Activated CD4-positive, alpha-beta T cell treated with anti-CD3 and anti-CD28 coated beads for 36 hours (primary cell): ENCODE measurements at regions not wholly inside any gene's neighbourhood (a gene's known extent, or its start where the extent isn't known, plus 50 kb on each side); places are given as distances from the start of the nearest gene placed in this dataset.

Experiments
- ATAC-seq: fragments of 200-7000 bp; cut with Tn5 transposase; one replicate; pipeline ENCODE4 v1.10.0; 2021; ENCODE audit warnings: mild to moderate bottlenecking, moderate library complexity
- CTCF ChIA-PET: fragments of 350-600 bp; sonication (Branson Sonifier 250); formaldehyde crosslinking; loops from one replicate; lab custom pipeline; 2021; ENCODE audit warnings: antibody characterized with exemption; lab: Charles Lee
- POLR2A ChIA-PET: fragments of 350-600 bp; sonication (Branson Sonifier 250); formaldehyde crosslinking; loops from one replicate; lab custom pipeline; 2021; ENCODE audit warnings: antibody characterized with exemption, inconsistent platforms; lab: Charles Lee
- DNase-seq: peaks from one replicate; pipeline ENCODE4 v3.0.0-alpha.2; 2020
- H3K27ac Mint-ChIP-seq: one replicate; pipeline ENCODE4 v1.8.0; 2021; ENCODE audit warnings: mixed read lengths
- H3K27me3 Mint-ChIP-seq: one replicate; pipeline ENCODE4 v1.8.0; 2021; ENCODE audit warnings: mixed read lengths
- H3K36me3 Mint-ChIP-seq: one replicate; pipeline ENCODE4 v1.8.0; 2021; ENCODE audit warnings: low read depth, mixed read lengths
- H3K4me1 Mint-ChIP-seq: one replicate; pipeline ENCODE4 v1.8.0; 2021; ENCODE audit warnings: mixed read lengths
- H3K4me3 Mint-ChIP-seq: one replicate; pipeline ENCODE4 v1.8.0; 2021; ENCODE audit warnings: mild to moderate bottlenecking, moderate library complexity, mixed read lengths
- H3K9me3 Mint-ChIP-seq: one replicate; pipeline ENCODE4 v1.8.0; 2021; ENCODE audit warnings: low read depth, mixed read lengths
- intact Hi-C, 2 experiments: fragments of 100-400 bp; cut with DNase I in 1 of 2; cut with micrococcal nuclease in 1 of 2; formaldehyde crosslinking; loops; one replicate each; pipeline versions ENCODE4 v1.14.2 to v1.15.1; 2022 to 2024; cut with DNase I, micrococcal nuclease

GRCh38 chr1:170388489-170388888 lies 143.5 kb upstream of the GORAB start:
- no peak for ATAC-seq
- Mint-ChIP-seq H3K4me1 (no peaks in the 10 kb centered on the region), H3K36me3 (no peaks in the 10 kb centered on the region), H3K27me3 (peaks cover 2% of the 10 kb centered on the region), H3K9me3 (no peaks in the 10 kb centered on the region), H3K4me3 (no peak overlapping the region), H3K27ac (no peak overlapping the region)
- ChIA-PET POLR2A (no interaction called here), CTCF (no interaction called here)
- intact Hi-C loops: no loop called here
- no peak for DNase-seq

GRCh38 chr1:170395149-170395548 lies 136.8 kb upstream of the GORAB start:
- no peak for DNase-seq
- POLR2A ChIA-PET: no interaction called here
- Mint-ChIP-seq H3K27ac (no peak overlapping the region), H3K4me1 (no peaks in the 10 kb centered on the region), H3K4me3 (no peak overlapping the region), H3K36me3 (no peaks in the 10 kb centered on the region), H3K27me3 (peaks cover 10% of the 10 kb centered on the region), H3K9me3 (no peaks in the 10 kb centered on the region)
- CTCF ChIA-PET: no interaction called here
- no peak for ATAC-seq
- intact Hi-C loops: no loop called here

GRCh38 chr1:170397061-170397460 lies 134.9 kb upstream of the GORAB start:
- H3K36me3 Mint-ChIP-seq: no peaks in the 10 kb centered on the region
- H3K27ac Mint-ChIP-seq: no peak overlapping the region
- no peak for DNase-seq
- ATAC-seq: no peak
- ChIA-PET CTCF (no interaction called here), POLR2A (no interaction called here)
- intact Hi-C loops: no loop called here
- no peaks in the 10 kb centered on the region for H3K9me3 Mint-ChIP-seq
- H3K27me3 Mint-ChIP-seq: peaks cover 10% of the 10 kb centered on the region
- no peak overlapping the region for H3K4me3 Mint-ChIP-seq
- H3K4me1 Mint-ChIP-seq: no peaks in the 10 kb centered on the region

GRCh38 chr1:170402476-170403311 lies 129.3 kb upstream of the GORAB start:
- no peaks in the 10 kb centered on the region for H3K9me3 Mint-ChIP-seq
- ChIA-PET CTCF (no interaction called here), POLR2A (no interaction called here)
- no peaks in the 10 kb centered on the region for H3K36me3 Mint-ChIP-seq
- intact Hi-C loops: no loop called here
- peaks cover 8% of the 10 kb centered on the region for H3K27me3 Mint-ChIP-seq
- H3K4me3 Mint-ChIP-seq: no peak overlapping the region
- no peak overlapping the region for H3K27ac Mint-ChIP-seq
- DNase-seq (no peak), ATAC-seq (no peak)
- no peaks in the 10 kb centered on the region for H3K4me1 Mint-ChIP-seq

GRCh38 chr1:170407138-170407537 lies 124.8 kb upstream of the GORAB start:
- Mint-ChIP-seq H3K27me3 (peaks cover 15% of the 10 kb centered on the region), H3K36me3 (no peaks in the 10 kb centered on the region), H3K4me3 (no peak overlapping the region), H3K4me1 (no peaks in the 10 kb centered on the region), H3K9me3 (no peaks in the 10 kb centered on the region), H3K27ac (no peak overlapping the region)
- no peak for ATAC-seq
- CTCF ChIA-PET: no interaction called here
- POLR2A ChIA-PET: no interaction called here
- DNase-seq: no peak
- intact Hi-C loops: no loop called here

- no peak overlapping the region for H3K4me3 Mint-ChIP-seq
- no peaks in the 10 kb centered on the region for H3K4me1 Mint-ChIP-seq
- H3K36me3 Mint-ChIP-seq: no peaks in the 10 kb centered on the region
- no peak overlapping the region for H3K27ac Mint-ChIP-seq
- ChIA-PET CTCF (no interaction called here), POLR2A (no interaction called here)
- DNase-seq (no peak), ATAC-seq (no peak)
- no peaks in the 10 kb centered on the region for H3K9me3 Mint-ChIP-seq
- peaks cover 15% of the 10 kb centered on the region for H3K27me3 Mint-ChIP-seq
- intact Hi-C loops: no loop called here
These were observed 124.4 kb upstream of the GORAB start for GRCh38 chr1:170407581-170407980.

GRCh38 chr1:170410401-170411166 lies 121.4 kb upstream of the GORAB start:
- CTCF ChIA-PET: interaction anchor here (0.8 kb wide), 1 partner anchor 249 kb away, joined by 6 read pairs; no protein-coding TSS in a partner anchor
- peaks cover 13% of the 10 kb centered on the region for H3K27me3 Mint-ChIP-seq
- no peaks in the 10 kb centered on the region for H3K4me1 Mint-ChIP-seq
- ATAC-seq (no peak), DNase-seq (no peak)
- H3K36me3 Mint-ChIP-seq: no peaks in the 10 kb centered on the region
- POLR2A ChIA-PET: no interaction called here
- no peak overlapping the region for H3K4me3 Mint-ChIP-seq
- no peak overlapping the region for H3K27ac Mint-ChIP-seq
- intact Hi-C loops: no loop called here
- H3K9me3 Mint-ChIP-seq: no peaks in the 10 kb centered on the region

GRCh38 chr1:170414989-170415709 lies 116.8 kb upstream of the GORAB start:
- ChIA-PET POLR2A (interaction anchor here (0.6 kb wide), 1 partner anchor 1174 kb away, joined by 4 read pairs; no protein-coding TSS in a partner anchor), CTCF (interaction anchor here (1.1 kb wide), 1 partner anchor 274 kb away, joined by 4 read pairs; no protein-coding TSS in a partner anchor)
- H3K4me3 Mint-ChIP-seq: no peak overlapping the region
- H3K36me3 Mint-ChIP-seq: no peaks in the 10 kb centered on the region
- intact Hi-C loops: no loop called here
- ATAC-seq: no peak
- no peak overlapping the region for H3K27ac Mint-ChIP-seq
- no peaks in the 10 kb centered on the region for H3K9me3 Mint-ChIP-seq
- no peak for DNase-seq
- H3K4me1 Mint-ChIP-seq: no peaks in the 10 kb centered on the region
- H3K27me3 Mint-ChIP-seq: peaks cover 7% of the 10 kb centered on the region

GRCh38 chr1:170415710-170416372 lies 116.1 kb upstream of the GORAB start:
- CTCF ChIA-PET: interaction anchor here (1.1 kb wide), 1 partner anchor 273 kb away, joined by 4 read pairs; no protein-coding TSS in a partner anchor
- intact Hi-C loops: no loop called here
- Mint-ChIP-seq H3K27ac (no peak overlapping the region), H3K36me3 (no peaks in the 10 kb centered on the region), H3K9me3 (no peaks in the 10 kb centered on the region), H3K4me1 (no peaks in the 10 kb centered on the region), H3K27me3 (peaks cover 7% of the 10 kb centered on the region), H3K4me3 (no peak overlapping the region)
- ATAC-seq: no peak
- POLR2A ChIA-PET: no interaction called here
- DNase-seq: no peak

- POLR2A ChIA-PET: no interaction called here
- intact Hi-C loops: no loop called here
- CTCF ChIA-PET: no interaction called here
These were observed 107.6 kb upstream of the GORAB start for GRCh38 chr1:170424346-170424745.

GRCh38 chr1:170426596-170426995 lies 105.4 kb upstream of the GORAB start:
- ChIA-PET CTCF (no interaction called here), POLR2A (no interaction called here)
- intact Hi-C loops: no loop called here
- Mint-ChIP-seq H3K4me3 (no peak overlapping the region), H3K9me3 (no peaks in the 10 kb centered on the region), H3K27ac (no peak overlapping the region), H3K36me3 (no peaks in the 10 kb centered on the region), H3K27me3 (peaks cover 16% of the 10 kb centered on the region), H3K4me1 (no peaks in the 10 kb centered on the region)
- no peak for ATAC-seq
- no peak for DNase-seq

More at GRCh38 chr1:170424346-170424745, 107.6 kb upstream of the GORAB start:
- Mint-ChIP-seq H3K27me3 (peaks cover 14% of the 10 kb centered on the region), H3K9me3 (no peaks in the 10 kb centered on the region), H3K36me3 (no peaks in the 10 kb centered on the region), H3K4me3 (no peak overlapping the region), H3K4me1 (no peaks in the 10 kb centered on the region), H3K27ac (no peak overlapping the region)
- ATAC-seq: no peak
- DNase-seq: no peak
